GM19463 (cell line): ENCODE measurements at regions not wholly inside any gene's neighbourhood (a gene's known extent, or its start where the extent isn't known, plus 50 kb on each side); places are given as distances from the start of the nearest gene placed in this dataset.
"Not testable (repeated sequence)": the region's sequence is repeated elsewhere in the genome, so short reads cannot be mapped to it uniquely, and the experiment has no call there.

Source experiments
- ATAC-seq: cut with Tn5 transposase; IDR thresholded peaks from one replicate; pipeline ENCODE4 v1.9.1; 2021; ENCODE audit warnings: mild to moderate bottlenecking, moderate library complexity; ENCODE audit not compliant: unreplicated experiment

DNA sequence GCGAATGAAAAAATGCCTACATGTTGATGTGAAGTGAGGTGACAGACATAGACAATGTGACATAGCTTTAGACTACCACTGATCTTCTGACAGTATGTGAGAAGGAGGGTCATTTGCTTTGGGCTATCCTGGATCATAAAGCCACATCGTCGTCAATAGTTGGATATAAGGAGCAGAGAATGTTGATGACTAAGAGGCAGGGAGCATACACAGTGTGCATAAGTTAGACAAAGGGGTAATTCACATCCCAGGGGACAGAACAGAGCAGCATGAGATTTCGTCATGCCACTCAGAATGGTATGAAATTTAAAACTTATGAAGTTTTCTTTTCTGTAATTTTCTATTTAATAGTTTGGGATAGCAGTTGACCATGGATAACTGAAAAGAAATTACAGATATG lies 403.2 kb downstream of the DSC3 start:
- no peak for ATAC-seq

DNA sequence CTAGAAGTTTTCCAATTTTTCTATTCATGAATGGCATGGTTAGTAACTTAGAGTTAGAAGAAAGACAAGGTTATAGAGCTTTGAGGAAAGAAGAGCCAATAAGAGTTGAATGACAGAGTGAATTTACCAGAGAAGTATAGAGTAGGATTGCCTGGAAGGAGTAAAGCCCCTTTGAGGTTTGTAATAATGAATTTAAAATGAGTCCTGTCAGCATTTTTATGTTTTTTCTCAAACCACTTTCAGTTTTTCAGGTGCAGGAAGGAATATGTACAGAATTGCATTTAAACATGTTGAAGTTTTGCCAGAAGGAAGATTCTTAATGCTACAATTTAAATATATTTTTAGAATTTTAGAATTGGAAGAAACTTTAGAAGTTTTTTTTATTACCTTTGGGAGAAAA lies 408.3 kb downstream of the DSC3 start:
- ATAC-seq = no peak

GRCh38 chr18:30632071-30632698 lies 410.4 kb downstream of the DSC3 start:
- ATAC-seq = no peak

- ATAC-seq = no peak
Measured at GRCh38 chr18:30625961-30626360, 416.6 kb downstream of the DSC3 start.

GRCh38 chr18:30623401-30624065 lies 419.0 kb downstream of the DSC3 start:
- ATAC-seq = no peak

DNA sequence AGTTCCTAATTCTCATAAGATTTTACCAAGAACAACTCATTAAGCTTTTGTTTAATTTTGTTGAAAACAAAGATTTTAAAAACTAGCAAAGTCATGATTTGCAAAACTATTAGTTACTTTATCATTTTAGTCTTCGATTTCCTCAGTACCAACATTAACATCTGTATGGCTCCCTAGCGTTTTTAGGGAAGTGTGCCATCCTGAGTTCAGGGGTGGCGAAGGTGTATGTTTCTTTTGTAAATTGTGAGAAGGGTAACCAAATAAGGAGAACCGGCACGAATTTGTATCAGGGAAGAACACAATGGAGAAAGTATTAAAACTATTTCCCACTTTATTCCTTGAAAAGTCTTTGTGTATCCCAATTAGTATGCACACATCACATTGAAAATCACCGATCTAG lies 419.9 kb downstream of the DSC3 start:
- no peak for ATAC-seq

- ATAC-seq = no peak
Measured at GRCh38 chr18:30622104-30622503, 420.4 kb downstream of the DSC3 start.

GRCh38 chr18:30618567-30618966 lies 424.0 kb downstream of the DSC3 start:
- no peak for ATAC-seq

GRCh38 chr18:30616414-30616813 lies 426.1 kb downstream of the DSC3 start:
- ATAC-seq = no peak

DNA sequence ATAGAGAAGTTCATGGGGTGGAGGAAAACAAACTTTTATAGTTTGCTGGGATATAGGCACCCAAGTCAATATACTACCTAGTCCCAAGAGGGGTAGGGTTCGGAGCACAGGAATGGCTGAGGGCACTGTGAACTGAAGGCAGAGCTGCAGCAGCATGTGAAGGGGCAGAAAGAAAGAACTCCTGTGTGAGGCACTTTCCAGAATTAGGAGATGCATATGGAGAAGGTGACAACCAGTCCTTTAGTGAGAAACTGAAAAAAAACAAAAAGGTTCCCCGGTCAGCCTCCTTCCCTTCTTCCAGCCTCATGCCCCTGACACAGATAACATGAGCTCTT lies 429.1 kb downstream of the DSC3 start:
- ATAC-seq = no peak

DNA sequence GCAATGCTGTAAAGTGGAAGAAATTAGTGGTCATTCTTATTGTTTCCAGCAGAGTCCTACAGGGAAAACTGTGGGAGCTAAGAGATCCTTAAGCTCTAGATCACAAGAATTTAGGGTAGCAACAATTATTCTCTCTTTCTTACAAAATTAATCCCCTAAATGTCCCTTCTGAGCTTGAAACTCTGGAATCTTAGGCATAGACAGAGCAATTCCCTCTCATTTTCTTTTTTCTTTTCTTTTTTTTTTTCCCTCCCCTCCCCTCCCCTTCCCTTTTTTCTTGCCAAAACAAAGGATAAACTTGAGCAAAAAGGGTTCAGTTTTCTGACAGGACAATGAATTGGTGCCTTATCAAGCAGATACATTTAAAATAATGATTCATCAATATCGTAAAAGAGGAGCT lies 441.0 kb downstream of the DSC3 start:
- no peak for ATAC-seq

DNA sequence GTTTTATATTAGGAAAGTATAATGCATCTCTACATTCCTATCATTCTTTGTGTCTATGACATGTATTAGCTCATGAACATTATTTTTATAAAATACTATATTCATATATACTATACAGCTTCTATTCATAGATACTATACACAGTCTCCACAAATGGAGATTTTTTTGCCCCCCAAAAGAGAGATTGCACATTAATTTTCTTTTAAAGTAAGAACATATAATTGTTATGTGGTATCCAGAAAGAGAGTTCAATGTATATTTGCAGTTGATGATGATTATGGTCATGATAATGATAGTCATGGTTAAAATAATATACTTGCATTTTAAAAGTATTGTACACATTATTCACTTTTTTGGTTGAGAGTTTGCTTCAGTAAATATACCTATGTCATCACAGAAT lies 445.3 kb downstream of the DSC3 start:
- ATAC-seq = no peak

DNA sequence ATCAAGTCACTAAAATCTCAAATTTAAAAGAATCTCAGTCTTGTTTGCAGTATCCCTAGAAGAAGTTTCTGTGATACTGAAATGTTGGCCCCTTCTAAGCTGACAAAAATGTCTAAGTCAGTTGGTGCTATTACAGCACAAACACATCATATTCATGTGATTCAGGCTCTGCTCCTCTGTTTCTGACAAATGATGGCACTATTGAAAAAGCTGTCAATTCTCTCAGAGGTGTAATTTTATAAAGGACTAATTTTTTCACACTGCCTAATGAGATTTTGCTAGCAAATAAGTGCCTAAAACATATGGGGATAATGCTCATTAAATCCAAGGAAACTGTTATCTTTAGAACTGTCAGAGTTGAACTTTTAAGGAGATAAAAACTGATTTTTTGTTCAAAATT lies 445.9 kb downstream of the DSC3 start:
- ATAC-seq = no peak

DNA sequence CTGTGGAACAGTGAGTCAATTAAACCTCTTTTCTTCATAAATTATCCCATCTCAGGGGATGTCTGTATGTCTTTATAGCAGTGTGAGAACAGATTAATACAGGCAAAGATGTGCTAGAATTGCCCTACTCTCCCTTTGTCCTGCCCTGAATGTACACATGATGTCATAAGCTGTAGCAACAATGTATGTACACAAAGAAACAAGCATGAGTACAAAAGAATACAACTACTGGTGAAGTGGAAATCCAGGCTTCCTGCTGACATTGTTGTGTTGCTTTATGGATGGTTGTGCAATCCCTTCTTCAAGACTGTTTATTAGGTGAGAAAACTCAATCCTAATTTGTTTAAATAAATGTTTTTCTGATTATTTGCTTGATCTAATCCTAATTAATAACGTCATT lies 446.6 kb downstream of the DSC3 start:
- no peak for ATAC-seq

- ATAC-seq = not testable (repeated sequence)
Measured at GRCh38 chr18:30594911-30595310, 447.6 kb downstream of the DSC3 start.

GRCh38 chr18:30591462-30591861 lies 451.1 kb downstream of the DSC3 start:
- no peak for ATAC-seq

DNA sequence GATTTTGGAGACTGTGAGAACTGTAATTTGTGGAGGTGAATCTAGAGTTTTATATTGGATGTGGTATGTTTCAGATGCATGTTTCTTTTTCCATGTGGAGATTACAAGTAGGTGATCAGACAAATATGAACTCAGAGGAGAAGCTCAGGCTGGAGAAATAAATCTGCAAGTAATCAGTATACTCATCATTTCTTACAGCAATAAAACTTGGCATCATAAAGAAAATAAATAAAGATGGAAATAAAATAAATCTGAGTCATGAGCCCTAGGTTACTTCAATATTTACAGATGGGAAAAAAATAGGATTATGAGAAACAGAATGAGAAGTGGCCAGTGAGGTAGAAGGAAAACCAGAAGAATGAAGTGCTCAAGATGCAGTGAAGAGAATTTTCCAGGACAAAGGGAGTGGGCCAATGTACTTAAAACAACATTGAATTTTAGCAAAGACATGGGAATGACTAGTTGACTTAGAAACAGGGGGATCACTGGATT lies 453.8 kb downstream of the DSC3 start:
- ATAC-seq = no peak

DNA sequence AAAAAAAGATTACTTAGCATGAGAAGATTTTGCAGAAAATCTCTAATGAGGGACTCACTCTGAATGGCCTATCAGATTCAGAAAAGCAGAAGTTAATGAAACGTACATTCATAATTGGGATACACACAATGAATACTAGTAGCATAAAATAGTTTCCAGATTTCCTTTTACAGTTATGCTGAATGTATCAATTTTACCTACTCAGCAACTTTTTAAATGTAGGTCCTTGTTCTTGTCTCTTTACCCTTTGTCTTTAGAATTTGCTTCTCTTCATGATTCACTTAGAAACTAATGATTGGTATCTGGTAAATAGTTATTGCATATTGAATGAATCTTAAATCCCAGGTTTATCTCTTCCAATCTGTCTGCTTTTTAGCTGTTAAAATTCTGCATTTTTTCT lies 458.8 kb downstream of the DSC3 start:
- no peak for ATAC-seq

- ATAC-seq = no peak
Measured at GRCh38 chr18:30582078-30582477, 460.5 kb downstream of the DSC3 start.

DNA sequence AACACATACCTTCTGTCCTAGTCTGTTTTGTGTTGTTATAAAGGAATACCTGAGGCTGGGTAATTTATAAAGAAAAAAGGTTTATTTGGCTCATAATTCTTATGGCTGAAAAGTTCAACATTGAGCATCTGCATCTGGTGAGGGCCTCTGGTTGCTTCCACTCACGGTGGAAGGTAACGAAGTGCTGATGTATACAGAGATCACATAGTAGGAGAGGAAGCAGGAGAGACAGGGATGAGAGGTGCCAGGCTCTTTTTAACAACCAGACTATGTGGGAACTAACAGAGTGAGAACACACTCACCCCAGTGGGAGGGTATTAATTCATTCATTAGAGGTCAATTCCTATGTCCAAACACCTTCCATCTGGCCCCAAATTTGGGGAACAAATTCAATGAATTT lies 463.8 kb downstream of the DSC3 start:
- ATAC-seq = no peak

- ATAC-seq = no peak
Measured at GRCh38 chr18:30572214-30572613, 470.3 kb downstream of the DSC3 start.

- no peak for ATAC-seq
Measured at GRCh38 chr18:30568333-30568732, 474.2 kb downstream of the DSC3 start.

GRCh38 chr18:30566877-30567276 lies 475.7 kb downstream of the DSC3 start:
- no peak for ATAC-seq
